HG03571 (cell line): ENCODE measurements at regions not wholly inside any gene's neighbourhood (a gene's known extent, or its start where the extent isn't known, plus 50 kb on each side); places are given as distances from the start of the nearest gene placed in this dataset.

Experiments used
- ATAC-seq: cut with Tn5 transposase; IDR thresholded peaks from one replicate; pipeline ENCODE4 v1.9.1; 2021; ENCODE audit not compliant: unreplicated experiment

DNA sequence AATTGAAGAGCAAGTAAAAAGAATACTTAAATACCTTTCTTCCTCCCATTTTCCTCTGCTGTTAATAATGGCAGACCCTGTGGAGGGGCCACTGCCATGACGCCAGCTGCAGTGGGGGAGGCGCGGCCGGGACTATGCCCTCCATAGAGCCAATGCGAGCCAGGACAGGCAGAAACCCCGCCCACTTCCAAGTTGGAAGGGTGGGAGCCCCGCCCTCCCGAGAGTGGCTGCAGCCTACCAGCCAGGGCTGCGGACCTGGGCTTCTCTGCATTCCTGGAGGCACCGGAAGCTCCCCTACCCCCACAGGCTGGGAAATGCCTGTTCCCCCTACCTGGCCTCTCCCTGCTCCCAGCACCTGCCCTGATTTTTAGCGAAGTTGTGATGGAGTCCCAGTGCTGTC, 439.4 kb upstream of the CDH19 start:
- ATAC-seq, result no peak

DNA sequence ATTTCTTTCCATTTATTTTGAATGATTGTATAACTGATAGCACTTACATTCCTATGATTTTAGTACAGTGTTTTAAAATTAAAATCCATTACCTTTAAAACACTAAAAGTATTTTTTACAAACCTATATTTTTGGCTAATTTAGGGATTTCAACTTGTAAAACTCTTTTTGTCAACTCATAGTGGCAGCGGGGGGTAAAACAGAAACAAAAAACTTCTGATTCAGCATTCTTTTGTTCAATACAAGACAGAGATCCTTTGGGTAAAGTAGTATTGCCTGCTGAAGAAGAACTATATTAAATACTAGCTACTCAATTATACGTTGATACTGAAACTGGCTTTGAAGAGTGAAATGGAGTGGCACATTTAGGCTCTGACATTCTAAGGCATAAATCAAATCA, 437.4 kb upstream of the CDH19 start:
- ATAC-seq, result no peak

DNA sequence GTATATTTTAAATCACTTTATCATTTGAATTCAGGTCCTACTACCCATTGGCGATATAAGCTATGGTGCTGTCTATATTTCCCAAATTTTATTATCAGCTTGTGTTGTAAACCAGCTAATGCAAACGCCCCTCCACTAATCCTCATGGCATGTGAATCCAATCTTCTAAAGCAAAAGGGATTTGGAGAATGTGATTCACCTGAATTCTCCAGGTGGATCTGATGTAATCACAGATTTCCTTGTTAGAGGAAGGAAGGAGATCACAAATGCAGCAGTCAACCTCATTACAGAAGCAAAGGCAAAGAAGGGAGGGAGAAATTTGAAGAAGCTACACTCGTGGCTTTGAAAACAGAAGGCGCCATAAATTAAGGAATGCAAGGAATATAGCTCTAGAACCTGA, 431.1 kb upstream of the CDH19 start:
- ATAC-seq, result no peak

DNA sequence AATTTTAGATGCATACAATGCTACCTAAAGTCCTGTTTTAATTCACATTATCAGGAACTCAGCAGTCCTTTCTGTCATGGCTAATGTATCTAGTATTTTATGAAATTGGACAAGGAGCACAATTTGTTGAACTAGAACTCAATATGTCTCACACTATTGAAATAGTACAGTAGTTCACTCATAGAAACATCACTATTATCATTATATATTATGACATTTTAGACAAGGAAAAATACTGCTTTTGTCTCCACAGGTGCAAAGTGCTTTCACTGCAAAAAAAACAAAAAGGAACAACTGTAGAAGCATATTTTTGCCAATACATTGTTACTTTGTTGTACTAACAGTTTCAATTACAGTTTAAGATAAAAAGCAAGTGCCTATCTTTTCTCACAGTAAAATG, 419.2 kb upstream of the CDH19 start:
- ATAC-seq, result no peak

DNA sequence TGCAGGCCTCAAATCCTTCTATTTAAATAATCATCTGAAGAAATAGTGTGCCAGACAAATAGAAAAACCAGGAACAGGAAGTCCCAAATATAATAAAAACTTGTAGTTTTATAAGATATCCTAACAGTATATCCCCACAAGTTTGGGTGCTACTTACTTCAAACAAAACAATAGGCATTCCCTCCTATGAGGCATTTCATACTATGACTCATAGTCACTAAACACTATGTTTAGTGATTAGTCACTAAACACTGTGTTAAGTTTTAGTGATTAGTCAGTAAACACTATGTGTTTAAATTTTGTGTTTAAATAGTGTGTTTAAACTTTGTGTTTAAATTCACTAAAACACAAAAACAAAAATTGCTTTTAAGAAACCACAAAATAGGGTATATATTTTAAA, 407.0 kb upstream of the CDH19 start:
- ATAC-seq, result no peak

DNA sequence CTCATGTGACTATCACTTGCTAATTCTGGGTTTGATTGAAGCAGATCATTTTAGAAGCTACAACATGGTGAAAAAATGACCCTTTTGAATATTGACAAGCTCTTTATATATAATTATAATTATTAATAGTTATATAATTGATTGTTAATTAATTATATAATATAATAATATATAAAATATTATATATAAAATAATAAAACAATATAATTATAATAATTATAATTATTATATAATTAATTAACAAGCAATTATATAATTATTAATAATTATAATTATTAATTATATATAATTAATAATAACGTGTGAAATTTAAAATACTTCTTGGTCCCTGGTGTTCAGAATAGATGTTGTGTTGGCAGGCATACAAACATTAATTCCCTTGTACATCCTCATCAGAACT, 404.1 kb upstream of the CDH19 start:
- ATAC-seq, result no peak

DNA sequence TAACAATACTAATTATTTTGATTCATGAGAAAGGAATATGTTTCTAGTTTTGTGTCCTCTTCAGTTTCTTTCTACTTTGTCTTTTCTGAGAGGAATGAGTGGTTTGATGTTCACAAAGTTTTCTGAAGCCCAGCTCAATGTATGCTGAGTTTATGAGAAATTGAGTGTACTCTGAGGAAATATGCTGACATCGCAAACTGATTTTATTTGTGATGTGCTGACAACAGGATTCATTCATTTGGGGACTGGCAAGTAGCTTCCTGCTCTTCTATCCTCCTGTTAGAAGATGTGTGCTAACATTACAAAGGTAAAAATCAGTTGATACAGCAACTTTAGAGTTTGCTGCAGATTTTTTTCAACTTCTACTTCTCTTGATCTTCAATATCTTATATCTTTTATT, 403.2 kb upstream of the CDH19 start:
- no peak for ATAC-seq

DNA sequence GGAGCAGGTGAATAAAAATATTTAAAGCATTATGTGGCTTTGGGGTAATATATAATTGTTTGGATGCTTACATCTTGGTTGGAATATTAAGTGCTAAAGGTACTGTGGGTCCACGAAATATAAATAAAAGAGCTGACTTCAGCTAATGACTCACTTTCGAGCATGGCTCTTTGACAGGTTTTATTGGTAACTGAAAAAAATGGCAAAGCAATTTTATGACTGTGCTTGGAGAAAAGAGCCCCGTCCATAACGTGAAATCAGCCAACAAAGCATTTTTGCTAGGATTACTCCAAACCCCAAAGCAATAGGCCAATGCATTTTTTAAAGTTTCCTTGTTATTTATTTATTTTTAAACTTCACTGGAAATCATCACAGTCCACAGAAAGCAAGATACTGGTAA, 397.2 kb upstream of the CDH19 start:
- no peak for ATAC-seq

DNA sequence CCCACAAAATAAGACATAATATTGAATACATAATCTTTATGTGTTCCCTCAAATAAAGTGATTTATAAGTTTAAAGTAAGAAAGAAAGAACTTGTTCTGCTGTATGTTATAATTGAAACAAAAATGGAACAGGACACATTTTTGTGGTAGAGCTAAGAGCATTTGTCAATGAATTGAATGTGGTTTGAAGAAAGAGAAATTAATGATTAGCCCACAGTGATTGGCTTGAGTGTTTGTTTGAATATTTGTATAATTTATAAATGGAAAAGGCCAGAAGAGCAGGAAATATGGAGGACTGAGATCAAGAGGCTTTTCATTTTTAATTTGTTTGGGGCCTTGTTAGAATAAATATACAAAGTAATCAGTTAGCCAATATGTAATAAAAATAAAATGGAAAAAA, 395.1 kb upstream of the CDH19 start:
- no peak for ATAC-seq

DNA sequence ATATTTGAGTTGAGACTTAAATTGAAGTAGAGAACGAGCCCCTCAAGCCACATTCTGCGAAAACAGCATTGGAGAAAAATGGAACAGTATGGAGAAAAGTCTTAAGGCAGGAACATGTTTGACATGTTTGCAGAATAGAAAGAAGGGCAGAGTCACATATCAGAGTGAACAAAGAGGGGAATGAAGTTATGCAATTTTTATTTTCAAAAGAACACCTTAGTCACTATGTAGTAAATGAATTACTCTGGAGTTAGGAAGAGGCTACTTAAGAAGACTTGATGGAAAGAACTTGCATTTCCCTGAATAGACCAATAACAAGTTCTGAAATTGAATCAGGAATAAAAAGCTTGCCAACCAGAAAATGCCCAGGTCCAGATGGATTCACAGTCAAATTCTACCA, 391.4 kb upstream of the CDH19 start:
- ATAC-seq, result no peak

DNA sequence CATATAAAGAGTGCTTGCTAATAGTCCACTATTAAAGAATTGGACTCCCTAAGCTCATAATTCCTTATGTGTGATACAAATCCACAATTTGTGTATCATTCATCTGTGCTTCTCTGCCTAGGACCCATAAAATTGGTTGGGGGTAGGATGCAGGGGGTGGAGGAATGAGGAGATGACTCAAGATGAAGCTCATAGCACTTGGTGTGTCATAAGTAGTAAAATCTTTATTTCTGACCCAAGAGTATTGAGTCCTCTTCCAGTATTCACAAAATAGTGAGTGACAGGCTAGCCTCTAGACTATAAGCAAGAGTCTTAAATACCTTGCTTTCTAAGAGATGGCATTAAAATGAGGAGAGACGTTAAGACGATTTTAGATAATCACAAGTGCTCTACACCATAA, 390.9 kb upstream of the CDH19 start:
- ATAC-seq, result no peak

DNA sequence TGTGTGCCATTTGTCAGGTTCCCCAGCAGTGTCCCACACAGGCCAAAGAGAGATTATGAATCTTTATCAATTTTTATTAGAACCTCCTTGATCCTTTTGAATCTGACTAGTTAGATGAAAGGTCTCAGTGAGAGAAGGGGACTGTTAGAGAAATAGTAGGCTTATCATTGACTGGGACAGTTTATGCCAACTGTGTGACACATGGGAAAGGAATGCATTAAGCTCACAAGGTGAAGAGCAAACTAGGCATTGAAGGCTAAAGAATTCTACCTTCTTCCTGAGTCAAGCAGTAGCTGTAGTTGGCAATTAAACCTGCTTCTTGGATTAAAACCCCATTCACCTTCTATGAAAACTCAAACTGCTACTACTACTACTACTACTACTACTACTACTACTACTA, 389.6 kb upstream of the CDH19 start:
- no peak for ATAC-seq

DNA sequence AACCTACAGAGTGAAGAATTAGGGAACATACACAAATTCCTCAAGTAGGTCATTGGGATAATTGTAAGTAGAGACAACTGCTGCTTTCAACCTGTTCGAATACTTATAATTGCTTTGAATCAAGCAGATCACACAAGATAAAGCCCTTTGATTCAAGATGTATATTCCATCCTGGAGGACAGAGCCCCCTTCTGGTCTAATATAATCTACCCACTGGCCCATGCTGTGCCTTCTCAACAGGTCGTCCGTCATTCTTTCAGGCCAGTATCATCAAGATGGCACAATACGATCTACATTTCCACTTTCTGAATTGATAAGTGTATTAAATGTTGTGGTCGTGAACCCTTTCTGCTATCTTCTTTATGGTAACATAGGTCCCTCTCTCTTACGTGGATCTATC, 387.0 kb upstream of the CDH19 start:
- ATAC-seq, result no peak

DNA sequence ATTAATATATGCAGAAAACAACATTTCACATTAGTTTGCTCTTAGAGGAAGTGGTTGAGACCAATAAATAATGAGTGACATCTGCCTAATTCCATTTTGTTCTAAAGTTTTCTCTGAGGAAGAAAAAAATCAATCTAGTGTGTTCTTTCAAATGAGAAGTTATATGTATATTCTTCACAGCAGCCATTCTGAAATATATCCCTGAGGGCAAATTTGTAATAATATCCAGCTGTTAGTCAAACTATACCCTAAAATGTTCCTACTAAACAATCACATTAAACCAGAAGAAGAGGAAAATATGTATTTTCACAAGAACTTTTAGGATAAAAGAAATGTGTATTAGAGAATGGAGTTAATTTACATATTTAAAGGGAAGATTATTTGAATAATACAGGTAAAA, 375.1 kb upstream of the CDH19 start:
- no peak for ATAC-seq

DNA sequence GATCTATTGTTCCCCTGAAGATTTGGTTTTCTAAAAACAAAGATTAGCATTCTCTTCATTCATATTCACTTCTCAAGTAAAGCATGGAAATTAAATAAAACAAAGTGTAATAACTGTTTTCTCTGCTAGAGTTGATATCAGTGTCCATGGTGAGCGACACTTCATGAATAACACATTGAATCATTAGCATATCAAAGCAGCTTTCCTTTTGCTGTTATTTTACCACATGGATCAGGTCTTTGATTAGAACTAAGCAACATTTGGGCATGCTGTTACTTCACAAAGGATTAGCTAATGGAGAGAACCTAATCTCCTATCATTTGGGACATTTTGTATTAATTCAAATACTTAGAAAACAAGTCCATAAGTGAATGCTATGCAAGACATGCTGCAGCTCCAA, 368.8 kb upstream of the CDH19 start:
- ATAC-seq, result no peak

DNA sequence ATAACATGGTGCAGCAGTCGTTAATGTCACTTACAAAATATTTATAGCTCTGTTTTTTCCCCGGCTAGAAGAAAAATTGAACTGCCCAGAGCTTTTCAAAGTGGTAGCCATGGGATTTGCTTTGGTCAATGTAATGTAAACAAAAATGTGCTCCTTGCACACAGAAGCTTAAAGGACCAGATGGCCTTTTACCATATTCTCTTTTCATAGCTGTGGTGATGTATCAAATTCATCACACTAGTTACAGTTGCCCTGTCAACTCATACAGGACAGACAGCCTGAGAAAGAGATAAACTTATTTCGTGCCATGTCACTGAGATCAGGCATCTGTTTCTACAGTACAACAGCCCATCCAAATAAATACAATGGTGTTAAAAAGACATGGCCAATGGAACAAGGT, 368.1 kb upstream of the CDH19 start:
- ATAC-seq, result no peak

DNA sequence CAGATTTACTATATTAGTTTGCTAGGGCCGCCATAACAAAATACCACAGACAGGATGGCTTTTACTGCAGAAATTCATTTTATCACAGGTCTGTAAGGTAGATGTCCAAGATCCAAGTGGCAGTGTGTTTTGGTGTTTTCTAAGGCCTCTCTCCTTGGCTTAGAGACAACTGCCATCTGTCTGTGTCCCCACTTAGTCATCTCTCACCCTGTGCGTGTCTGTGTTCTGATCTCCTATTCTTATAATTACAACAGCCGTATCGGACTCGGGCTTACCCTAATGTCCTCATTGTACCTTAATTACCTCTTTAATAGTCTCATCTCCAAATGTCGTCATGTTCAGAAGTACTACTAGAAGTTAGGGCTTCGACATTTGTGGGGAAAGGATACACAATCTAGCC, 362.3 kb upstream of the CDH19 start:
- ATAC-seq, result no peak

DNA sequence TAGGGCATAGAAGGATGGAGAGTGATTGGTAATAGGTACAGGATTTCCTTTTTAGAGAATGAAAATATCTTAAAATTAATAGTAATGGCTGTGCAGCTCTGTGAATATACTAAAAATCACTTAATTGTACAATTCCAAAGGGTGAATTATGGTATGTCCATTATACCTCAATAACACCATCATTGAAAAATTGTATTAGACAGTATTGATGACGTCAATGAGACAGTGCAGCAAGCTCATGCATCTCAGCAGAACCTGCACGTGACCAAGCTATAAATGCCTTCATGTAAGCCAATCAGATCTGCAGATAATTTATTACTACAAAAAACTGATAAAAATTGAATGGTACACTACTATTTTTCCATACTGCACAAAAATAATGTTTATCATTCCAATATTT, 354.4 kb upstream of the CDH19 start:
- no peak for ATAC-seq

DNA sequence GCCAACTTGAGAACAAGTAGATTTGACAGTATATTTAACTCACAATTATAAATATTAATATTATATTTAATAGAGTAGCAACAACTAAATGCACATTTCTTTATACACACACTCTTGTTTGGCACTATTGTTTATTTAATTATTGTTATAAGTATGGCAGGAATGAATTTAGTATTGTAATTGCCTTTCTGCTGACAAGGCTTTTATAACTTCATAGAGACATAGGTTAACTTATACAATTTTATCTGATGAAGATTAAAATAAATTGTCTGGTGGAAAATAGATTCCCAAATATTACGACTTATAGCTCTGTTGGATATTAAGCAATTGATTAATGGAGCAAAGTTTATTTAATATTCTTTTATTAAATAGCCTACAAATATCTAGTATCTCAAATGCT, 347.9 kb upstream of the CDH19 start:
- no peak for ATAC-seq

DNA sequence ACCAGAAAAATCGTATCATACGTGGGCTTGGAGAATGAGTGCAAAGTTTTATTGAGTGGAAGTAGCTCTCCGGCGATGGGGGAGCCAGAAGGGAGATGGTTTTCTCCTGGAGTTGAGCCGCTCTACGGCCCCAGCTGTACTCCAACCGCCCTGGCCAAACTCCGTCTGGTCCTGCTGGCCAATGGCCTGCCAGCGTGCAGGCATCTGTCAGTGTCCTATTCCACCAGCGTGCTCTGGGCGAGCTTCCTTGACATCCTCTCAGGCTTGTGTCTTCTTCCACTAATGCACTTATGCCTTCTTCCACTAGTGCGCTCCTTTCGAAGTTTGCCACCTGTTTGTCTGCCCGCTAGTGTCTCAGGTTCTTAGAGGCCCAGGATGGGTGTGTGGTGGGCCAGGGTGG, 345.5 kb upstream of the CDH19 start:
- no peak for ATAC-seq

DNA sequence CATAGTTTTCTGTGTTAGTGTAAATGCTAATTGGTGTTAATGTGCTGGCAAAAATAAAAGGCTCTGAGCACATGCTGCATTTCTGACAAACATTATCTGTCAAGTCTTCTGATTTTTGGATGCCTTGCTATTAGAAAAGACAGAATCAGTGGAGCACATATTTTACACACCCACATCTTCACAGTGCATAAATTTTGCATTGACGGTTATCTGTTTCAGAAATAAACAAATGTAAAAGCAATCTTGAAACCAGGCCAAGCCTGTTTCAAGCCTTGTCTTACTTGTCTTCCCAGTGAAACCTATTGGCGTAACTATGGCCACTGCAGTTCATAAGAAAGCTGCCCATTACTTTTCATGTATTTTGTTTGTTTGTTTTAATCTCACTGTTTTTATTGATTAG, 333.7 kb upstream of the CDH19 start:
- ATAC-seq, result no peak

DNA sequence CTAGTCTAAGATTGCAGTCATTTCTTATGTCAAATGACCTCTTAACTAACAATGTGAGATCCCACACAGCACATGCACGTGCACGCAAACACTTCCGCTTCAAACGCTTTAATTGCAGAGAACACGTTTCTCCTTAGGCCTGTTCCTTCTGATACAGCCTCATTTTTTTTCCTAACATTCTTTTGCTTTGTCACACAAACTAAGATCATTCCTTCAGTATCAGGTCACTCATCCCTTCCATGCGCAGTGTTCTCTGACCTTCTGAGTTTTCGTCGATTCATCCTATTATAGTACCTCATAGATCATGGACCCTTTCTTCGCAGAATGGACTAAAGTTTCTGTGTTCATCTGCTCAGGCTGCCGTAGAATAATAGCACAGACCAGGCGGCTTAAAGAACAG, 327.1 kb upstream of the CDH19 start:
- ATAC-seq, result no peak

DNA sequence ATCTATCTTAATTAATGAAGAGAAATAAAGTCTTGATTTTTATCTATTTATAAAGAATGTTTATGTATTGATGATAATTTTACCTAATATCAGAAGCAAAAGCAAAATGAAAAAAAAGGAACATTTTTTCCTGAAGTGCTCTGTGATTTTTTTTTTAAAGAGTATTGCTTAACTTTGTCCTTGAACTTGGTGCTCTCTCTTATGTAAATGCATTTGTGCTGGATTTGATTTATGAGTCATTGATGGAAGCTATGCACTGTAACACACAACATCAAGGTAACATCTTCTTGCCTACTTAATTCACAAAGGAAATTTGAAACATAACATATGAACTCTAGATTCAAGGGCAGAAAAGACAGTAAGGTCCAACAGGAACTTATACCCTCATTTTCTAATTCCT, 312.9 kb upstream of the CDH19 start:
- ATAC-seq, result no peak

DNA sequence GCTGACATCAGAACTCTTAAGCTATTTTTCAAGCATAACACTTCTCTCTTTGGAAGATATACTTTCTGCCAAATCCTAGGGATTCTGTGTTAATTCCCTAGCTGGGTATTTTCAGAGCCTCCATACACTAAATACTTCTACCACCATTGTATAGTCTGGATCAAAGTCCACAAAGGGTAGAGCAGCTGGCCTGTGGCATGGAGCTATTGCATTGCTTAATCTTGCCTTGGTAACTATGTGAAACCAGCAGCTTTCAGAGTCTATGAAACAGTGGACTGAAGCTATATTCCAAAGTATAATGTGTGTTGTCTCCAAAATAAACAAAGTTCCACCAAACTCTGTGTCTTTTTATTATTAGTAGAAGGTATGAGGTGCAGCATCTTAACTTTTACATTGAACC, 296.9 kb upstream of the CDH19 start:
- ATAC-seq, result no peak
